ENCODE measurements at regions not wholly inside any gene's neighbourhood (a gene's known extent, or its start where the extent isn't known, plus 50 kb on each side); places are given as distances from the start of the nearest gene placed in this dataset.

- H3K4me1 ChIP-seq (ENCODE audit: control insufficient read depth, insufficient read depth, low read length): no peaks in the 10 kb centered on the region
- no peaks in the 10 kb centered on the region for H3K27me3 ChIP-seq (ENCODE audit: control insufficient read depth, insufficient read depth, low read length)
- H3K9ac ChIP-seq (ENCODE audit: low read depth, low read length): no peak overlapping the region
- H3K36me3 ChIP-seq (ENCODE audit: control insufficient read depth, insufficient read depth, low read length): no peaks in the 10 kb centered on the region
- no peaks in the 10 kb centered on the region for H3K9me3 ChIP-seq (ENCODE audit: control insufficient read depth, insufficient read depth, low read length)
- no peak overlapping the region for H3K4me3 ChIP-seq (ENCODE audit: low read depth, low read length)
These were observed 108.1 kb upstream of the THBS1 start for GRCh38 chr15:39472621-39473297.

DNA sequence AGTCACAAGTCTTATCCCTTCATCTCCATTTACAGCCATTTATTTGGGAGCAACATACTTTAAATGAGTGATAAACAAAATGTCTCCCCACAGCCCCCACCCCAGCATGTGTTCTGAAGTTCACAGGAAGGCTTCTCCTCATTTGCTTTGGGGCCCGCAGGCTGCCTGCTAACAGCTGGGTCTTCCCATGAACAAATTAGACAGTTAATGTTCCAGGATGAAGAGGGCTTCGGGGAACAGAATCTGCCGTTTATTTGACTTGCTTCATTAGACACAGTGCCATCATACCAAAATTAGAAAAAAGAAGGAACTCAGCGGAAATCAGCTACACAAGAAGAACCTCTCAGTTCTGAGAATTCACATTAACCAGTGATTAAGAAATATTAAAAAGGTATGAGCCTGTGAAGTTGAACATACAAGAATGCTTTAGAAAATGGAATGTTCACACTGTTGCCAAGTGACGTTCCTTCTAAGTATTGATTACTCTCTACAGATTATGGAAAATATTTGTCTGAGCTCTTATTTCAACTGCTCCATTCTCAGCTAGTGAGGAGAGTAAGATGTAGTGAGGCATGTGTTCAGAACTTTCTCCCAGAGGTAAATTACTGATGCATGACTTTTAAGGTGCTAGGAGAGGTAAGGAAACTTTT is 107.5 kb upstream of the THBS1 start:
- Histone ChIP-seq H3K36me3 (ENCODE audit: control insufficient read depth, insufficient read depth, low read length) (no peaks in the 10 kb centered on the region), H3K9me3 (ENCODE audit: control insufficient read depth, insufficient read depth, low read length) (no peaks in the 10 kb centered on the region), H3K27me3 (ENCODE audit: control insufficient read depth, insufficient read depth, low read length) (no peaks in the 10 kb centered on the region), H3K9ac (ENCODE audit: low read depth, low read length) (no peak overlapping the region), H3K4me1 (ENCODE audit: control insufficient read depth, insufficient read depth, low read length) (no peaks in the 10 kb centered on the region), H3K4me3 (ENCODE audit: low read depth, low read length) (no peak overlapping the region)

DNA sequence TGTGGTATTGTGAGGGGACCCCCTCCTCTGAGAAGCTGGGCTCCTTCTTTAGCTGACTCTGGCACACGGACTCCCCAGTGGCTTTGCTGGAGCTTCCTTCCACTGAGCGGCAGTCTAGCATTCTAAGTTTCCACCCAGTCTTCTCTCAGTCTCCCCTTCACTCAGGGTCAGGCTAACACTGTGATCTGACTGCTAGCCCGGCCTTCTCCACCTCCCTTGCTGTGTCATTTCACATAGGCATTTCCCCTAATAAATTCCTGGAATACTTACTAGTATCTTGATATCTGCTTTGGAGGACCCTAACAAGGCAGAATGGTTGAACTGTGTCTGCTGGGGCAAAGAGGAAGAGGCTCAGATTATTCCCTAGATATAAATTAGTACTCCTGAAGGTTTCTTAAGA is 106.2 kb upstream of the THBS1 start:
- no peak overlapping the region for H3K4me3 ChIP-seq (ENCODE audit: low read depth, low read length)
- no peaks in the 10 kb centered on the region for H3K27me3 ChIP-seq (ENCODE audit: control insufficient read depth, insufficient read depth, low read length)
- H3K9me3 ChIP-seq (ENCODE audit: control insufficient read depth, insufficient read depth, low read length): no peaks in the 10 kb centered on the region
- no peaks in the 10 kb centered on the region for H3K4me1 ChIP-seq (ENCODE audit: control insufficient read depth, insufficient read depth, low read length)
- no peak overlapping the region for H3K9ac ChIP-seq (ENCODE audit: low read depth, low read length)
- no peaks in the 10 kb centered on the region for H3K36me3 ChIP-seq (ENCODE audit: control insufficient read depth, insufficient read depth, low read length)

- no peaks in the 10 kb centered on the region for H3K36me3 ChIP-seq (ENCODE audit: control insufficient read depth, insufficient read depth, low read length)
- no peaks in the 10 kb centered on the region for H3K4me1 ChIP-seq (ENCODE audit: control insufficient read depth, insufficient read depth, low read length)
These were observed 101.9 kb upstream of the THBS1 start for GRCh38 chr15:39478996-39479395.

DNA sequence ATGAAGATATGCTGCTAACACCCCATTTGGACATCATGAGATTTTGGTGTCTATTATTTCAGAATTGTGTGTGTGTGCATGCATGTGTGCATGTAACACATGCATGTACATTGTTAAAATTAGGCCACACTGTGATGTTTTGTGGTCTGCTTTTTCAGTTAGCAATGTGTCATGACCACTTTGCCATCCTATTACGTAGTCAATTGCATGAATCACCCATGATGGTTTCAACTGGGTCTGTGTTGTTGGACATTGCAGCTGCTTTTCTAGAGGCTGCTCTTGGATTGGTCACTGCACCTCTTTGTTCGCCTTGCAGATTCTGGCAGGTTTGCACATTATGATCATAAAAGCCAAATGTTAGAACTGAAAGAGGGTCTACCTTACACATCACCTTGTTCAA is 101.0 kb upstream of the THBS1 start:
- Histone ChIP-seq H3K4me1 (ENCODE audit: control insufficient read depth, insufficient read depth, low read length) (no peaks in the 10 kb centered on the region), H3K36me3 (ENCODE audit: control insufficient read depth, insufficient read depth, low read length) (no peaks in the 10 kb centered on the region), H3K9ac (ENCODE audit: low read depth, low read length) (no peak overlapping the region), H3K9me3 (ENCODE audit: control insufficient read depth, insufficient read depth, low read length) (no peaks in the 10 kb centered on the region), H3K4me3 (ENCODE audit: low read depth, low read length) (no peak overlapping the region), H3K27me3 (ENCODE audit: control insufficient read depth, insufficient read depth, low read length) (no peaks in the 10 kb centered on the region)

More at GRCh38 chr15:39478996-39479395, 101.9 kb upstream of the THBS1 start:
- no peaks in the 10 kb centered on the region for H3K27me3 ChIP-seq (ENCODE audit: control insufficient read depth, insufficient read depth, low read length)
- no peak overlapping the region for H3K4me3 ChIP-seq (ENCODE audit: low read depth, low read length)
- H3K9ac ChIP-seq (ENCODE audit: low read depth, low read length): no peak overlapping the region
- H3K9me3 ChIP-seq (ENCODE audit: control insufficient read depth, insufficient read depth, low read length): no peaks in the 10 kb centered on the region

DNA sequence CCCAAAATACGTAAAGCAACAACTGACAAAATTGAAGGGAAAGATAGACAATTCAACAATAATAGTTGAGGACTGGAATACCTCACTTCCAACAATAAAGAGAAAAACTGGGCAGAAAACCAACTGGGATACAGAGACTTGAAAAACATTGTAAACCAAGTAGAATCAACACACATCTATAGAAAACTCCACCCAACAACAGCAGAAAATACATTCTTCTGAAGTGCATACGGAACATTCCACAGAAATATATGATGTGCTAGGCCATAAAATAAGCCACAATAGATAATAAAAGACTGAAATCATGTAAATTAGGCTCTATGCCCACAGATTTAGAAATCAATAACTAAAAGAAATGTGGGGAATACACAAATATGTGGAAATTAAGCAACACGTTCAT is 98.4 kb upstream of the THBS1 start:
- no peaks in the 10 kb centered on the region for H3K4me1 ChIP-seq (ENCODE audit: control insufficient read depth, insufficient read depth, low read length)
- no peaks in the 10 kb centered on the region for H3K36me3 ChIP-seq (ENCODE audit: control insufficient read depth, insufficient read depth, low read length)
- no peak overlapping the region for H3K9ac ChIP-seq (ENCODE audit: low read depth, low read length)
- H3K4me3 ChIP-seq (ENCODE audit: low read depth, low read length): no peak overlapping the region
- no peaks in the 10 kb centered on the region for H3K9me3 ChIP-seq (ENCODE audit: control insufficient read depth, insufficient read depth, low read length)
- no peaks in the 10 kb centered on the region for H3K27me3 ChIP-seq (ENCODE audit: control insufficient read depth, insufficient read depth, low read length)

GRCh38 chr15:39486621-39487457 is 94.0 kb upstream of the THBS1 start:
- Histone ChIP-seq H3K4me1 (ENCODE audit: control insufficient read depth, insufficient read depth, low read length) (no peaks in the 10 kb centered on the region), H3K9me3 (ENCODE audit: control insufficient read depth, insufficient read depth, low read length) (no peaks in the 10 kb centered on the region), H3K9ac (ENCODE audit: low read depth, low read length) (no peak overlapping the region), H3K36me3 (ENCODE audit: control insufficient read depth, insufficient read depth, low read length) (no peaks in the 10 kb centered on the region), H3K27me3 (ENCODE audit: control insufficient read depth, insufficient read depth, low read length) (no peaks in the 10 kb centered on the region), H3K4me3 (ENCODE audit: low read depth, low read length) (no peak overlapping the region)

DNA sequence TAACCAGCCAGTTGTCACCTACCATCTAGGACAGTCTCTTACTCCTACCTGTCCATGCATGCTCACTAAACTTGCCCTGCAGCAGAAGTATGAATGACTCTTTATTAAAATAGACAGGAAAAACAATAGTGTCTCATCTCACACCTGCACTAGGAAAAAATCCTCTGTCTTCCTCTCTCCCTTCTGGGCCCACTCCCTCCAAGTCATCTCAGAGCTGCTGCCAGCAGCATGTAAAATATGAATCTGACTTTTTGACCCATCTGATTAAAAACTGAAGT is 93.5 kb upstream of the THBS1 start:
- H3K4me3 ChIP-seq (ENCODE audit: low read depth, low read length): no peak overlapping the region
- no peaks in the 10 kb centered on the region for H3K27me3 ChIP-seq (ENCODE audit: control insufficient read depth, insufficient read depth, low read length)
- no peaks in the 10 kb centered on the region for H3K36me3 ChIP-seq (ENCODE audit: control insufficient read depth, insufficient read depth, low read length)
- no peaks in the 10 kb centered on the region for H3K9me3 ChIP-seq (ENCODE audit: control insufficient read depth, insufficient read depth, low read length)
- no peaks in the 10 kb centered on the region for H3K4me1 ChIP-seq (ENCODE audit: control insufficient read depth, insufficient read depth, low read length)
- no peak overlapping the region for H3K9ac ChIP-seq (ENCODE audit: low read depth, low read length)

DNA sequence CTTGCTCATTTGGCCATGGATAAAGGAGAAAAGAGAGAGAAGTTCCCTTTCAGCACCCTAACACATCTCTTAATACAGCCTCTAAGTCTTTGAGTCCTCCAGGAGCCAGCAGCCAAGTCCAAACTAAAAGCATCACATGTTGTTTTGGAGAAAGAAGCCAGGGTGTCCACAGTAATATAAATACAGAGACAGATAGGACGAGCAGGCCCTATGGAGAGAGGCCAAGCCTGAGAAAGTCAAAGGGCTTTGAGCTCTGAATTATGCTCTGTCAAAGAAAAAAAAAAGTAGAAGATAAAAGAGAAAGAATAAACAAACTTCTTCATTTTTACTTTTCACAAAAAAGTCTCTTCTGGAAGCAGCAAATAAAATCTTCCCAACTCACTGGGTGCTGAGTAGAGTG is 92.4 kb upstream of the THBS1 start:
- H3K9ac ChIP-seq (ENCODE audit: low read depth, low read length): no peak overlapping the region
- no peaks in the 10 kb centered on the region for H3K27me3 ChIP-seq (ENCODE audit: control insufficient read depth, insufficient read depth, low read length)
- no peaks in the 10 kb centered on the region for H3K4me1 ChIP-seq (ENCODE audit: control insufficient read depth, insufficient read depth, low read length)
- no peaks in the 10 kb centered on the region for H3K36me3 ChIP-seq (ENCODE audit: control insufficient read depth, insufficient read depth, low read length)
- no peaks in the 10 kb centered on the region for H3K9me3 ChIP-seq (ENCODE audit: control insufficient read depth, insufficient read depth, low read length)
- no peak overlapping the region for H3K4me3 ChIP-seq (ENCODE audit: low read depth, low read length)

DNA sequence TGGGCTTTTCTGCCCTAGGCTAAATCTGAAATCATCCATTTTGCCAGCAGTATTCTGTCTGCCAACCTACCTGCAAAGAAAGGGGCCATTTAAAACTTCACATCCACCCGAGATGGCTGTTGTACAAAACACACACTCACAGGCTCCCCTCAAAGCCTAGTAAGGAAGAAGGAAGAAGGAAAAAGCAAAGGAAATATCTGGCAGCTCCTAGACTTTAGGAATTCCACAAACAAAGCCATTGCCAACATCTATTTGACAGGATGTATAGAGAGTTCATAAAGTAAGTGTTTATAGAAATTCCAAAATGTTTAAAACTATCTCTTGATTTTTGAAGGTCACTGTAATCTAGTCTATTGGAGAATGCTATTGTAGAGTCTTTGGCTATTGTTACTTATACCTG is 91.9 kb upstream of the THBS1 start:
- H3K4me1 ChIP-seq (ENCODE audit: control insufficient read depth, insufficient read depth, low read length): no peaks in the 10 kb centered on the region
- H3K9ac ChIP-seq (ENCODE audit: low read depth, low read length): no peak overlapping the region
- no peak overlapping the region for H3K4me3 ChIP-seq (ENCODE audit: low read depth, low read length)
- H3K27me3 ChIP-seq (ENCODE audit: control insufficient read depth, insufficient read depth, low read length): no peaks in the 10 kb centered on the region
- H3K36me3 ChIP-seq (ENCODE audit: control insufficient read depth, insufficient read depth, low read length): no peaks in the 10 kb centered on the region
- H3K9me3 ChIP-seq (ENCODE audit: control insufficient read depth, insufficient read depth, low read length): no peaks in the 10 kb centered on the region

- Histone ChIP-seq H3K9me3 (ENCODE audit: control insufficient read depth, insufficient read depth, low read length) (no peaks in the 10 kb centered on the region), H3K4me3 (ENCODE audit: low read depth, low read length) (no peak overlapping the region), H3K36me3 (ENCODE audit: control insufficient read depth, insufficient read depth, low read length) (no peaks in the 10 kb centered on the region), H3K27me3 (ENCODE audit: control insufficient read depth, insufficient read depth, low read length) (no peaks in the 10 kb centered on the region), H3K4me1 (ENCODE audit: control insufficient read depth, insufficient read depth, low read length) (no peaks in the 10 kb centered on the region), H3K9ac (ENCODE audit: low read depth, low read length) (no peak overlapping the region)
These were observed 89.6 kb upstream of the THBS1 start for GRCh38 chr15:39491115-39491885.
